ENCODE measurements at regions not wholly inside any gene's neighbourhood (a gene's known extent, or its start where the extent isn't known, plus 50 kb on each side); places are given as distances from the start of the nearest gene placed in this dataset.
A peak's percentile ranks its signal among the peaks of the same experiment; 100 is the strongest.
"Not testable (repeated sequence)": the region's sequence is repeated elsewhere in the genome, so short reads cannot be mapped to it uniquely, and the experiment has no call there.

GRCh38 chr3:137820366-137820765 is 56.3 kb downstream of the SOX14 start:
- DNase-seq: no peak

GRCh38 chr3:137835096-137835495 is 71.0 kb downstream of the SOX14 start:
- DNase-seq: no peak

GRCh38 chr3:137845194-137845593 is 81.1 kb downstream of the SOX14 start:
- DNase-seq: no peak

- DNase-seq: no peak
Measured at GRCh38 chr3:137845666-137846065, 81.6 kb downstream of the SOX14 start.

GRCh38 chr3:137852391-137852830 is 88.3 kb downstream of the SOX14 start:
- no peak for DNase-seq

GRCh38 chr3:137854533-137855261 is 90.6 kb downstream of the SOX14 start:
- no peak for DNase-seq

- DNase-seq: no peak
Measured at GRCh38 chr3:137866001-137866400, 101.9 kb downstream of the SOX14 start.

- DNase-seq: no peak
Measured at GRCh38 chr3:137866933-137867332, 102.8 kb downstream of the SOX14 start.

GRCh38 chr3:137867611-137868010 is 103.5 kb downstream of the SOX14 start:
- DNase-seq: no peak

- no peak for DNase-seq
Measured at GRCh38 chr3:137869022-137869421, 104.9 kb downstream of the SOX14 start.

GRCh38 chr3:137872589-137872988 is 108.5 kb downstream of the SOX14 start:
- not testable (repeated sequence) for DNase-seq

- DNase-seq: not testable (repeated sequence)
Measured at GRCh38 chr3:137896842-137897241, 113.1 kb upstream of the CLDN18 start.

GRCh38 chr3:137906985-137907649 is 102.8 kb upstream of the CLDN18 start:
- no peak for DNase-seq

GRCh38 chr3:137924628-137925027 is 85.3 kb upstream of the CLDN18 start:
- no peak for DNase-seq

- no peak for DNase-seq
Measured at GRCh38 chr3:137925080-137925479, 84.9 kb upstream of the CLDN18 start.

GRCh38 chr3:137926991-137927390 is 83.0 kb upstream of the CLDN18 start:
- DNase-seq: no peak

GRCh38 chr3:137930976-137931375 is 79.0 kb upstream of the CLDN18 start:
- DNase-seq: no peak

- no peak for DNase-seq
Measured at GRCh38 chr3:137938876-137939275, 71.1 kb upstream of the CLDN18 start.

- no peak for DNase-seq
Measured at GRCh38 chr3:137944593-137944992, 65.4 kb upstream of the CLDN18 start.

- peak; percentile 54 for DNase-seq
Measured at GRCh38 chr3:137946356-137946973, 63.5 kb upstream of the CLDN18 start.

- no peak for DNase-seq
Measured at GRCh38 chr3:137947117-137947516, 62.8 kb upstream of the CLDN18 start.

GRCh38 chr3:137948400-137949072 is 61.4 kb upstream of the CLDN18 start:
- DNase-seq: no peak

GRCh38 chr3:137958636-137959035 is 51.3 kb upstream of the CLDN18 start:
- DNase-seq: no peak

All from CD4-positive, alpha-beta T cell treated with Interleukin-21 for 1 hour (primary cell).